ENCODE measurements at regions not wholly inside any gene's neighbourhood (a gene's known extent, or its start where the extent isn't known, plus 50 kb on each side); places are given as distances from the start of the nearest gene placed in this dataset.

GRCh38 chr13:62377838-62378237, 962.2 kb upstream of the PCDH20 start:
- TF ChIP-seq POLR2A (IDR thresholded peaks at IDR 0.05) = no peak
- no peak for TF ChIP-seq CTCF (IDR thresholded peaks at IDR 0.05)
- no peak for TF ChIP-seq EP300 (IDR thresholded peaks at IDR 0.05)

Measured in gastroesophageal sphincter (tissue), 3 donors.